UCSD-AML1 (cell line): ENCODE measurements at regions not wholly inside any gene's neighbourhood (a gene's known extent, or its start where the extent isn't known, plus 50 kb on each side); places are given as distances from the start of the nearest gene placed in this dataset.

Experiments
- DNase-seq: peaks from one replicate; lab custom pipeline; 2025; ENCODE audit not compliant: unreplicated experiment; lab: John Stamatoyannopoulos, UW

DNA sequence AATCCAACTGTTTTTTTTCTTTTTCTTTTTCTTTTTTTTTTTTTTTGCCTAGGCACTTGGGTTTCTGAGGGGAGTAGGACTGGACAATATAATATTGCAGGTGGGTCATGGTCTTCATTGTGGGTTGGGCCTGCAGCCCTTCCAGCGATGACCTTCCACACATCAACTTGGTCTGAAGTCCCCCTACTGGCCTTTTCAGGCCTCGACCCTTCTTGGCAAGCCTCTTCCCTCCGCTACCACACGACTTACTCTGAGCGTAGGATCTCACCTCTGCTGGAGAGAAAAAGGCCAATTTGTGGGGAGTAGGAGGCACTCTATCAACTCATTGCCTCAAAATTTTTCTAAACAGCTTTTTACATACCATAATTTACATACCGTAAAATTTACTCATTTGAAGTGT, 51.1 kb upstream of the GRIK3 start:
- DNase-seq, result no peak

DNA sequence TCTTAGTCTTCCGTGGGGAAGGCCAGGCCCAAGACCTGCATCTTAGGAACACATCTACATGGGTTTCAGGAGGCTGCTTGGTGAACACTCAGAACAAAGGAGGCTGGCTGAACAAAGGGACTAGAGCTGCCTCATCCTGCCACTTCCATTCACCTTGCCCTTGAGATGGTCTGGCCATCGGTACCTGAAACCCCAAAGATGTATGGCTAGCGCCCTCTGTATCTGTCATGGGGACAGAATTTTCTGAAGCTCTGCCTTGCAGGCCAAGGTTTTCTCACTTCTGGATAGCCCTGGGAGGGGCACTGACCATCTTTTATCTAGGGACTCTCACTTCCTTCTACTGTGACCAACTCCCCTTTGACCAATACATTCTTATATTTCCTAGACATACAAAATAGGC, 55.4 kb upstream of the GRIK3 start:
- DNase-seq, result no peak

DNA sequence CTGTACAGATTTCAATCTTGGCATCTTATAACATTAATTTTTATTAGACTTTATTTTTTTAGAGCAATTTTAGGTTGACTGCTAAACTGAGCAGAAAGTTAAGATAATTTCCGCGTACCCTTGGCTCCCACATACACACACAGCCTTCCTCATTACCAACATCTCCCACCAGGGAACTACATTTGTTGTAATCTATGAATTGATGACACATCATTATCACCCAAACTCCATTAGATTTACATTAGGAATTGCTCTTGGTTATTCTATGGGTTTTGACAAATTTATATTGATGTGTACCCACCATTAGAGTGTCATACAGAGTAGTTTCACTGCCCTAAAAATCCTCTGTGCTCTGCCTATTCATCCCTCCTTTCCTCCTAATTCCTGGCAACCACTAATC, 56.4 kb upstream of the GRIK3 start:
- no peak for DNase-seq

DNA sequence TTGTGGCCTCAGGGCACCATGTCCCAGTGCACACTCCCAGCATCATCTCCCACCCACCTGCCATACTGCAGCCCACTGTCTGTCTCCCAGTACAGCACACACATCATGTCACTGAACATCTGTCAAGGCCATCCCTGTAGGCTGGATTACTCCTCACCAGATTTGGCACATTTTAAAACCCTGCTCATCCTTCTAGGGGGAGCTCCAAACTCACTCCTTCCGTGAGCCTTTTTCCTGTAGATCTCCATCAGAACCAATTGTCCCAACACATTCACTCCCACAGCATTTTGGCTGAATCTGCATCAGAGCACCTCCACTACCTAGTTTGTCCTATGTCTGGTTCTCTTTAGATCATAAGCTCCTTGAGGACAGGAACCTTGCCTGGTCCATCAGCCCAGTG, 58.6 kb upstream of the GRIK3 start:
- no peak for DNase-seq

DNA sequence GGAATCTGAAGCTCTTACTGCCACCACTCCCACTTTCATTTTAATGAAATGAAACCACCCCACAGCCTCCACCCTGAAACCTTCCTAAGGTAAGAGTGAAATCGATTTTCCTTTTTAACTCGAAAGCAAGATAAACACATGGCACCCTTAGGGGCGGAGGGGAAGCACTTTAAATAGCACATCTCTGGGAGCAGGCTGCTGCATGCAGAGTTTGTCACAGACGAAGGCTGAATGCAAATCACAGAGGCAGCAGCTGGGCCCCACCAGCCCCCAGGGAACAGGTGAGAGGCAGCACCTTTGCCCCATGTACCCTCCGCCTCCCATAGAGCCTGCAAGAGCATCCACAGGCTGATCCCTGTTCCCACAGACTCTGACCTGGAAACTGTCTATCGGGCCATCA, 60.0 kb upstream of the GRIK3 start:
- DNase-seq, result no peak

DNA sequence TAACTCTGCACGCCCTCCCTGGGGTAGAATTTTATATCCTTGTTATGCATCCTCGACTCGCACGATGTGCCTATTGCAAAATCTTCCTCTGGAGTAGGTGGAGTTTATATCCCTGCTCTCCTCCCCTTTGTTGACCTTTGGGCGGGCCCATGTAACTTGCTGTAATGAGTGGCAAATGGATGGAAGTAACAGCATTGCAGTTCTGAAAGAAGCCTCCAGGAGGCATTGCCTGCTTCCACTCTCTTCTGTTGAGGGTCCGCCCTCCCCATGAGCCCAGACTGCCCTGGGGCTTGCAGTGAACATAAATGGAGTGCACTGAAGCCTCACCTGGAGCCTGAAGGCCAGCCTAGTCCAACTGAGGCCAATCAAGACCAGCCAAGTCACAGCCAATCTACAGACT, 62.2 kb upstream of the GRIK3 start:
- DNase-seq, result no peak

DNA sequence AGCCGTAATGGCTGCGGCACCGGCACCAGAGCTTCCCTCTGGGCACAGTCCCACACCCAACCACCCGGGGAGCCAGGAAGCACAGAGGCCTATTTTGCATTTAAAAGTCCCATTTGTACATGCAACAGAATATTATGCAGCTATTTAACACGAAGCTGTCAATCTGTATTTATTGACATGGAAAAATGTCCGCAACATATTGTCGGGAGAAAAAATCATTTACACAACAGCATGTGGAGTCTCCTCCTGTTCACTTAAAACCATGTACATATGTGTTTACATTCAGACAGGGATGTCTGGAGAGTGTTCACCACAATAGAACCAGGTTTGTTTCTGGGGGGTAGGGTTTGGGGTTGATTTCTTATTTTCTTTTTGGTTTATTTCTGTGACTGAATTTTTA, 63.4 kb upstream of the GRIK3 start:
- DNase-seq, result no peak

DNA sequence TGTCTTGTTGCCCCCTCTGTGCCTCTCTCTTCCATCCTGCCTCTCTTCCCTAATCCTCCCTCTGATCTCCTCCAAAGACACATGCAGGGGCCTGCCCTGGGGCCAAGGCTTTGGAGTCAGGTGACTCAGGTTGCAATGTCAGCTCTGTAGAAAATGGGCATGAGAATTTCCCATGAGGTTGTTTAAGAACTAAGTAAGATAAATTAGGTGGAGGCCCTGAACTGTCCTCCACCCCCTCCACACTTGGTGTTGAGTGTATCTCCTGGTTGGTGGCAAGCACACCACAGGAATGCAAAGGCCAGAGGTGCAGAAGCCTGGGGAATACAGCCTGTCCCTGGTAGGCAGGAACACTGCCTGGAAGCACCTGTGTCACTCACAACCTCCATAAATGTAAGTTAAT, 63.9 kb upstream of the GRIK3 start:
- DNase-seq, result no peak

DNA sequence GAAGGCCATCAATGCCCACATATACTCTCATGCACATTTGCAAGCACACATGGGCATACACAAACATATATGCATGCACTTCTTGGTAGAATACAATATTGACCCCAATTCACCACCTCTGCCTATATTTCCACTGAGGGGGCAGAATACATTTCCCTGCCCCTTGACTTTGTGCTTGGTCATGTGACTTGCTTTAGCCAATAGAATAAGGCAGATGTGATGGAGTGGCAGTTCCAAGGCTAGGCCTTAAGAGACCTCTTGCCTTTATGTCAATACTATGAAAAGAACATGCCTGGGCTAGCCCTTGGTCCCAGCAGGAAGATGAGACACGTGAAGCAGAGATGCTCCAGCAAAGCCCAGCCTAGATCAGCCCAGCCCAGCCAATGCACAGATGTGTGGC, 66.0 kb upstream of the GRIK3 start:
- DNase-seq, result no peak

DNA sequence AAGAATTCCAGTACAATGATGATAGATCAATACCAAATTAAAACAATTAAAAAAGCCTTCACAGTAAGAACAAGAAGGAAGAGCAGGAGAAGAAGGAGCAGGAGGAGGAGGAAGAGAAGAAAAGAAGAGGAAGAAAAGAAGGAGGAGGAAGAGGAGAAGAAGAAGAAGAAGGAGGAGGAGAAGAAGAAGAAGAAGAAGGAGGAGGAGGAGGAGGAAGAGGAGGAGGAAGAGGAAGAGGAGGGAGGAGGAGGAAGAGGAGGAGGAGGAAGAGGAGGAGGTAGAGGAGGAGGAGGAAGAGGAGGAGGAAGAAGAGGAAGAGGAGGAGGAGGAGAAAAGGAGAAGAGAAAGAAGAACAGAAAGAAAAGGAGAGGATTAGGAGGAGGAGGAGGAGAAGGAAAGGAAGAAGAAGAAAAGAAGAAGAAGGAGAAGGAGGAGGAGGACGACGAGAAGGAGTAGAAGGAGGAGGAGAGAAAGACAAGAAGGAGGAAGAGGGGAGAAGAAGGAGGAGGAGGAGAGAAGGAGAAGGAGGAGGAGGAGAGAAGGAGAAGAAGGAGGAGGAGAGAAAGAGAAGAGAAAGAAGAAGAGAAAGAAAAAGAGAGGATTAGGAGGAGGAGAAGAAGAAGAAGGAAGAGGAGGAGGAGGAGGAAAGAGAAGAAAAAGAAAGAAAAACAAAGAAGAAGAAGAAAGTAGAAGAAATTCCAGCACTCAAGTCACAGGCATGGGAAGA, 68.5 kb upstream of the GRIK3 start:
- no peak for DNase-seq

DNA sequence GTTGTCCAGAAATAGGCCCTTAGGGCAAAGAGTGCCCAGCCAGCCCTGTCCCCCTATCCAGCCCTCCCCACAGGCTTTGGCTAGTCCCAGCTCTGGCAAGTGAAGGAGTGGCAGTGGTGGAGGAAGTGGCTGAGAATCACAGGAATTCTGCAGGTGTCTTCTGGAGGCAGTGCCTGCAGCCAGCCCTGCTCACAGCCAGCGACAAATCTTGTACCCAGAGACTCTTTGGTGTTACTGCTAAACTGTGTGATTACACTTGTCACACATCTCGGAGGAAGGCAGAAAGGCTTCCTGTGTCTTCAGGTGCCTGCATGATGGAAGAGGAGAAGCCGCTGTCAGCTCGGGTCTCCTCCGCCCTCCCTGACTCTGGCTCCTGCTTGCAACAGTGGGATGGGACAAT, 71.6 kb upstream of the GRIK3 start:
- DNase-seq, result no peak

DNA sequence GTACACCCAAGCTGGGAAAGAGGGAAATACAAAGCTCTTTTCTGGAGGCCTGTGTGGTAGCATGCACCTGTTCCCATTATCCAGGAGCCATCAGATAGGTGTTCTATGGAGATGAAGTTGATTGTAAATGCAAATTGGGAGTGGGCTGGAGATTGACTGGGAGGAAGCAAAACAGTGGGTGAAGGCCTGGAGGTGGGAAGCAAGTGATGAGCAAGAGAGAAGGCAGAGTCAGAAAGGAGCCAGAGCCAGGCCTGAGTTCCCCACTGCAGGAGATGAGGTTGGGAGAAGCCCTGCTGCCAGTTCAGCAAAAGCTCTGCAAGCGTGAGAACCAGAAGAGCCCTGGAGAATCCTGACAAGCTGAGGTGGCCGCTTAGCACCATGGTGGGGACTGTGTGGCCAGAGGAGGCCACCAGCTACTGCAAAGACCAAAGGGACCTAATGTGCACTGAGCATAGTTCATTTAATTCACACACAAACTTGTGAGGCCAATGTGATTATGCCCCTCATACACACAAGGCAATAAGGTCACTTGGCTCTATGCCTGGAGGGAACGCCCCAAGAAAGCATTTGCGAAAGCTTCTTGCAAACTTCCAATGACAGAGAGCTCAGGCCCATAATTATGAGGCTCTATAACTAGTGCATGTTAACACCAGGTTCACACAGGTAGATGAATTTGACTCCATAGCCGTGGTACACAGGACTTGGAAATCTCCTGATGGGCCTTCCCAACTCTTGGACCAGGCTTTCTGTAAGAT, 73.0 kb upstream of the GRIK3 start:
- no peak for DNase-seq

DNA sequence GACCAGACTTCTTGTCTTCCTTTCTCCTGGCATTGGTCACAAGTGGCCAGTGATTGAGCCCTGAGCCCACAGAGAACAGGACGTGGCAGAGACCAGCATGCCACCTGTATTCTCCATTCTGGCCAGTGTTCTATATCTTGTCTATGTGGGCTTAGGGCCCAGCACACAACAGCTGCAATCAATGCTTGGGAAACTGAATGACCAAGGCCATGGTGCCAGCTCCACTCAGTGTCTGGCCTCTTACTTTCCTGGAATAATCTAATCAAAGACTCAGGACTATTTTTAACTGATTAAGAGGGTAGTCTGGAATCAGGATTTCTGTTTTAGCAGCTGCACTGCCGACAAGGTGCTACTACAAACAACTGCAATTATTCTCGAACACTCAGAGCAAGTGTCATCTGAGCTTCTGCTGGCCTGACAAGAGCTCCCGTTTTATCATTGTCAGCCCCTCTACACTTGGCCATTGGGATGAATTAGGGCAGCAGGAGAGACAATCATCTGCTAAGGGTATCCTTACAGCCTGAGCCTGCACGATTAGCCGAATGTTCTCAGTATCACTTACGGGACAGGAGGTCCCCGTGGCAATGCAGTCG, 74.4 kb upstream of the GRIK3 start:
- DNase-seq, result no peak

DNA sequence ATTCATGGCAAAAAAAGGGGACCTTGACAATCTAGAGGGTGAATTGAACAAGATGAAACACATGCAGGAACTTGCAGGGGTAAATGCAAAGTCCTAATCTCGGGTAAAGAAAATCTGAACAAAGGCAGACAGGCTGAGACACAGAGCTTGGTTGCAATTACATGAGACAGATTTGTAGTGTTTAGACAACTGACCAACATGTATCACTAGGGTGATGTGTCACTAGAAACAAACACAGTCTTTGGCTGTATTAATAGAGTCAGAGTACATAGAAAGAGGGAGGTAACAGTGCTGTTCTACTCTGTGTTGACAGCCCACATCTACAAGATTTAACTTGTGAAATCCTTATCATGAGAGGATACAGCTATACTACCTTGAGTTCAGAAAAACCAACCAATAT, 78.1 kb upstream of the GRIK3 start:
- DNase-seq, result no peak

DNA sequence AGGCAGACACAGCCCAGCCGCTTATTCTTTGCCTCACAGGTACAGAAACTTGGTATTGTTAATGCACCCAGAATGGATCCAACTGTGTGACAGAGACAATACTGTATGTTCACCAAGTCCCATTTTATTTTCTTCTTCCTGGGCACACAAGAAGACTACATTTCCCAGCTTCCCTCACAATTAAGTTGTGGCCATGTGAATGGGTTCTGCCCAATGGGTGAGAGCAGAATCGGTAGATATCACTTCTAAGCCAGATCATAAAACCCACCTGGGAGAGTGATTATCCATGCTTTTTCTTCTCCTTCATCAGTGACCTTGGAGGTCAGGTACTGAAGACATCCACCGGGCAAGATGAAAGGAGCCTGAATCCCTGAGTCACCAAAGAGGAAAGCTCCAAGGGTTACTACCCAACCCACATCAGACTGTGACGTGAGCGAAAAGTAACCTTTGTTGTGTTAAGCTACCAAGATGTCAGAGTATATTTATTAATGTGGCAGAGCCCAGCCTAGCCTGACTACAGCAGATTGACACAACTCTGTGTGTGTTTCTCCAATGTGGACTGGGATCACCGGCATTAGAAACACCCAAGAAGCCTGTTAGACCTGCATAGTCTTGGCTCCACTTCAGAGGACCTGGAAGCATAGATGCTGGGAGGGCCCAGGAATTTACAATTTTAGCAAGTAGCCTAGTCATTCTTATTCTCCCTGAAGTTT, 79.1 kb upstream of the GRIK3 start:
- no peak for DNase-seq

DNA sequence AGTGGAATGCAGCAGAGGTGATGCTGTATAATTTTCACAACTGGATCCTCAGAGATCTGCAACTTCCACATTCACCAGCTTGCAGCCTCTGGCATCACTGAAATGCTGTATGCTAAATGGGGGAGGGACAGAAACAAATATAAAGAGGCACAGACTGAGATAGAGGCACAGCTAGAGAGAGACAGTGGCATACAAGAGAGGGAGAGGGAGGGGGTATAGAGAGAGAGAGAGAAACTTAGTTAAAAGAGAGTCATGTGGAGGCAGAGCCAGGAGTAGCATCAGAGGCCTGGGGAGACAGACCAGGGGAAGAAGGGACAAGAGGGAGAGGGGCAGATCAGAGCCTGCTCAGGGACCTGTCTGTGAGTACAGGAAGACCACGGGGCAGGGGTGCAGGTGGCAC, 84.5 kb upstream of the GRIK3 start:
- no peak for DNase-seq

DNA sequence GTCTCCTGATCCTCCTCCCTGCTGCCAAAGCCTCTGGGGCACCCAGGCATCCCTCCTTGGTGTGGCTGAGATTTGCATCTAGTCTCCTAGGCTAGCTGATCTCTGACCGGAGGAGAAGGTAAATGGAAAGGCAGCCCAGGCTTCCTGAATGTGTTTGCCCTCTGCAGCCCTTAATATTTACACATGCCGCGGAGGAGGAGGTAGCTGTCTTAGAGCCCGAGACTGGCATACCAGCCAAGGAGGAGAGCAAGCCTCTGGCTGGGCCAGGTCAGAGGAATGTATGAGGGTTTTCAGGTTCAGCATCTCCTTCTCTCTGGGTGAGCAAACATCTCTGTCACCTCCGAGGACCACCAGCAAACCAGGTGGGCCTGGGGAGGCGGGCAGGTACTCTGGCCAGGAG, 86.0 kb upstream of the GRIK3 start:
- DNase-seq, result no peak

DNA sequence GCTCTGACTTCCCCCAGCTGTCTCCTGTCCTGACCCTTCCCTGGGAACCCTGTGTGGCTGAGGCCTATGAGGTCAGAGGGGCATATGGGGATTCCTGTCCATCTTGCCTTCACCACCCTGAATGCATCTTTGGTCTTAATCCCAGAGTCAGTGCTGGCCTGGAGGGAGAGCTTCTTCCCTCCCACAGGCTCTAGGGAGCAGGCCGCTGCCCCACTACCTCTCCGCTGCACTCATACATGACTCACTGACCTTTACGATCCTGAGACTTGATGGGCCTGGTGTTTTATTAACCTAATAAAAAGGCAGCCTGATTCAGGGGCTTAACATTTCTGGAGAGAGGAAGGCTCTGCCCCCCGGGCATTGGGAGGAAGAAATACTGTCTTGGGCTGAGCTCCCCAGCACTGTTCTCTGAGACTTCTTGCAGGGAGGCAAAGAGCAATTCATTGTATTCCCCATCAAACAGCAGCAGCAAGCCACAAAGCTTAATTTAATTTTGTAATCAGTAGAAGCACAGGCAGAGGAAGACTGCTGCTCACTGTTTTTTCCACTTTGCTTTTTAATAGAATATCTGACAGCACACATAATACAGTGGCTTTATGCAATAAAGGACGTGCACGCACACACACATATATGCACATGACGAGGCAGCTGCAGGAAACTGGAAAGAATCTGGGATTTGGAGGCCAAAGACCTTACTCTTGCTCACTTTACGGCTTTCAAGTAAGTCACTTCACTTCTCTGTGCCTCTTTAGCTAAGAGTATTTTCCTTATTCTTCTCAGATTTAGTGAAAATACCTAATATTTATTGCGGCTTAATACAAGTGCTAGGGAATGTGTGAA, 89.2 kb upstream of the GRIK3 start:
- DNase-seq, result no peak

DNA sequence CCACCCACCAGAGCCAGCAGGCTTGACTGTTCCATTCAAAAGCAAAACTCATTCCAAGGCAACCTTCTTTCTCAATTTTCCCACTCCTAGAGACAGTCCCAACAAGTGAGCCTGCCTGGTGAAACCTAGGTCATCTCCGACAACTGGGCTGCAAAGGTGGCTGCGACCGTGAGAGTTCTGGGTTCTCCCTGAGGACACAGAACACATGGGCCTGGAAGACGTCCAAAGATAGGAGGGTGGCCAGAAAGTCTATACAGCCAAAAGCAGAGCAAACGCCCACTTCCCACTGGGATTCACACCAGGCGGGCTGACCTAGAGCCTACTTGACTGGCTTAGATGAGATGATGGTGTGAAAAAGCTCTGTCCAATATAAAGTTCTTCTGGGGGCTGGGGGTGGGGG, 90.2 kb upstream of the GRIK3 start:
- no peak for DNase-seq

DNA sequence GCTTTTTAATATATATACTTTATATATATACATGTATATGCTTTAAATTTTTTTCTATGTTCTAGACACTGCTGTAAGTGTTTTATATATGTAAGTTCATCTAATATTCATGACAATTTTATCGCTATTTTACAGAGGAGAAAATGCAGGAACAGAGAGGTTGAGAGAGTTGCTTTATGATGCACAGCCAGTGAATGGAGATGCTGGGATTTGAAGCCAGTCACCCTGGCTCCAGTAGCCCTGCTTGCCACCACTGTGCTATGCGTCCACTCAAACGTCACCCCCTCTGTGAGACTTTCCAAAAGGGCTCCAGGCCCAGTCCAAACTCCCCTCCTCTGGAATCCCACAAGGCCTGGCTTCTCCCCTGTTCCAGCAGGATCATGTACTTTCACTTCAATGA, 91.0 kb upstream of the GRIK3 start:
- DNase-seq, result no peak

DNA sequence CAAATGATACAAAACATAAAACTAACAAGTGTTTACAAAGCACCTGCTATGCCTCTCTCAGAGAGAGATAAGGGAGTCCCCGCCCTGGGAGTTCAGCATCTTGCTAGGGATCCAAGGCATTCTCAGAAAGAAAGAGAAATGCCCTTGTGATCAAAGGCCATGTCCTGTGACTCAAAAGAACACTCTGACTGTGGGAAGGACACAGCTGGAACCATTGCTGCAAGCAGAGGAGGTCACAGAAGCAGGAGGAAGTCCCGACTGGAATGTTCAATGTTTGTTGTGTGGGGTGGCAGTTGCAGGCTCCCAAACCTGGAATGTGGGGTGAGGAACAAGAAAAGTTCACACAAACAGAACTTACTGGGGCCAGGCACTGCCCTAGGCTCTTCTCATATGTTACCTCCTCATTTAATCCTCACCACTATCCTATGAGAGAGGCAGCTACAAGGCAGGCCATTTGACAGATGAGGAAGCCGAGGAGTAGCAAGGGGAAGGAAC, 93.0 kb upstream of the GRIK3 start:
- DNase-seq, result no peak
